ENCODE measurements at regions not wholly inside any gene's neighbourhood (a gene's known extent, or its start where the extent isn't known, plus 50 kb on each side); places are given as distances from the start of the nearest gene placed in this dataset.

DNA sequence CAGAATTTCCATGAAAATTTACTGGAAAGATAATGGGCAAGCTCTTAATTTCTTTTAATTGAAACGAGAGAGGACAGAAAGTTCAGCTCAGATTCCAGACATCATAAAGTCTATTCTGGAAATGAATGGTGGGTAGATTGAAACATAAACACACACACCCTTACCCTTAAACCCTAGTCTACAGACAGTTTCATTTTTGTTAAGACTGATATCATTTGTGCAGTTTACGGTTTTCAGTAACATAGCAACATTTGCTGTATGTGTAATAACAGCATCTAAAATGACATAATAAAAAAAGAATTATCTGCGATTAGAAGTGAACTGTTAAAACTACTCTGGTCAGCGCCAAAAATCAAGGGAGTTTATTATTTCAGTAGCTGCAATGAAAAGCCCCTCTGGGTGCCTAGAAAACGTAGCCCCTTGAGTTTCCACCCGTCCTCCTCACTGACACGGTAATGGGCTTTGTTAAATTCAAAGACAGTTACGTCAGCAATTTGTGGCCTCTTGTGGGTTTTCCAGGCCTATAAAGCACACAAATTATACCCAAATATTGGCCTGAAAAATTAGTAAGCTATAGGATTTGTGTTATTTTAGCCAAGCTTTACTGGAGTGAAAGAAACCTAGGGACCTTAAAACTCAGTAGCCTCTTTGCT is 520.6 kb upstream of the SOX9 start:
- BruUV-seq (replicated peaks), result no TSS peak
- peaks cover 3% of the 10 kb centered on the region for H3K9me3 ChIP-seq (replicated peaks; ENCODE audit: control insufficient read depth, insufficient read depth, low read length)
- TF ChIP-seq POLR2AphosphoS5 (IDR thresholded peaks at IDR 0.05; ENCODE audit: insufficient read depth, low read depth, low read length), result no peak
- CTCF ChIA-PET, result no interaction called here
- no peak overlapping the region for H2AFZ ChIP-seq (ENCODE audit: low read depth, low read length)
- no peak overlapping the region for H3K27ac ChIP-seq (ENCODE audit: insufficient read depth, low read depth, low read length)
- no peaks in the 10 kb centered on the region for H3K9me1 ChIP-seq (replicated peaks; ENCODE audit: control insufficient read depth, extremely low read depth, insufficient read depth, low read length)
- dilution Hi-C loops (cut with MboI; ENCODE audit: extremely low pct_ligation_motif_present, low sequenced_read_pairs), result no loop called here
- H3K9ac ChIP-seq (replicated peaks; ENCODE audit: extremely low read depth, insufficient read depth, low read length), result no peak overlapping the region
- no peaks in the 10 kb centered on the region for H4K20me1 ChIP-seq (replicated peaks; ENCODE audit: control insufficient read depth, extremely low read depth, insufficient read depth, low read length)
- H3K36me3 ChIP-seq (ENCODE audit: control insufficient read depth in 2 of 2, extremely low read depth in 1 of 2, insufficient read depth in 2 of 2, low read length in 2 of 2), result no peaks in the 10 kb centered on the region
- no peaks in the 10 kb centered on the region for H3K79me2 ChIP-seq (ENCODE audit: control insufficient read depth, insufficient read depth, low read length)
- no peak overlapping the region for H3K4me3 ChIP-seq (replicated peaks in 1 of 3; ENCODE audit: insufficient read depth in 1 of 3, low read depth in 1 of 3, low read length in 3 of 3)
- H3K27me3 ChIP-seq (ENCODE audit: control insufficient read depth in 2 of 2, insufficient read depth in 2 of 2, low read length in 2 of 2), result no peaks in the 10 kb centered on the region
- no peaks in the 10 kb centered on the region for H3K4me1 ChIP-seq (ENCODE audit: control insufficient read depth, extremely low read depth, insufficient read depth, low read length)
- intact Hi-C loops (cut with micrococcal nuclease), result no loop called here
- no peak overlapping the region for H3K4me2 ChIP-seq (ENCODE audit: insufficient read depth, low read length)
- no peak for DNase-seq (ENCODE audit: low read depth, low spot score)
- POLR2A ChIA-PET, result no interaction called here
- FAIRE-seq, result no peak

DNA sequence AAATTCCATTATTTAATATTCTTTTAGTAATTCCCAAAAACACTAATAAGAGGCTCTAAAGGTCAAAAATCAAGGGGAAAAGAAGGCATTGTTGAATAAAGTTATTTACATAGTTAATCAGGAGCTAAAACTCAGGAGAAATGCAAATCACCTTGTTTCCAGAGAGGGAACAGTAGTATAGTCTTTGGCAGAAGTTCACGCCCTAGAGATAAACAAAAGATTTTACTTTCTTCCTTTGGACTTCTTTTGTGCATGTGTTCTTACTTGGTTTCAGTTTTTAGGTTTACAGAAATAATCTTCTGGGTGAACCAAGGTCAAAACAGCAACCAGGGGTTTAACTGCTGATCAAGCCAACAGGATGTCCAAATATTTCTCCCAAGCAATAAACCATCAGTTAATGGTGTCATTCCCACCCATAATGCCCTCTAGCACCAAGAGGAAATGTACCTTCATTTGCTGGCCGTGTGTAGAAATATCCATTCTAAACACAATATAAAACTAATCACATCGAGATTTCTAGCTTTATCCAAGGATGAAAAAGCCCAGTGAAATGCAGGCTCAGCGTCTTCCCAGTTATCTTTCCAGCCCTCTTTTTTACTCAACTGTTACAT is 518.8 kb upstream of the SOX9 start:
- ChIA-PET POLR2A (no interaction called here), CTCF (no interaction called here)
- intact Hi-C loops (cut with micrococcal nuclease) (no loop called here), dilution Hi-C loops (cut with MboI; ENCODE audit: extremely low pct_ligation_motif_present, low sequenced_read_pairs) (no loop called here)
- H3K4me2 ChIP-seq (ENCODE audit: insufficient read depth, low read length), result no peak overlapping the region
- BruUV-seq (replicated peaks), result no TSS peak
- no peaks in the 10 kb centered on the region for H3K79me2 ChIP-seq (ENCODE audit: control insufficient read depth, insufficient read depth, low read length)
- H3K9me3 ChIP-seq (replicated peaks; ENCODE audit: control insufficient read depth, insufficient read depth, low read length), result peaks cover 3% of the 10 kb centered on the region
- H3K27ac ChIP-seq (ENCODE audit: insufficient read depth, low read depth, low read length), result no peak overlapping the region
- no peak overlapping the region for H3K4me3 ChIP-seq (replicated peaks in 1 of 3; ENCODE audit: insufficient read depth in 1 of 3, low read depth in 1 of 3, low read length in 3 of 3)
- no peak overlapping the region for H3K9ac ChIP-seq (replicated peaks; ENCODE audit: extremely low read depth, insufficient read depth, low read length)
- H3K36me3 ChIP-seq (ENCODE audit: control insufficient read depth in 2 of 2, extremely low read depth in 1 of 2, insufficient read depth in 2 of 2, low read length in 2 of 2), result no peaks in the 10 kb centered on the region
- no peaks in the 10 kb centered on the region for H3K9me1 ChIP-seq (replicated peaks; ENCODE audit: control insufficient read depth, extremely low read depth, insufficient read depth, low read length)
- H2AFZ ChIP-seq (ENCODE audit: low read depth, low read length), result no peak overlapping the region
- no peak for DNase-seq (ENCODE audit: low read depth, low spot score)
- no peaks in the 10 kb centered on the region for H4K20me1 ChIP-seq (replicated peaks; ENCODE audit: control insufficient read depth, extremely low read depth, insufficient read depth, low read length)
- H3K27me3 ChIP-seq (ENCODE audit: control insufficient read depth in 2 of 2, insufficient read depth in 2 of 2, low read length in 2 of 2), result no peaks in the 10 kb centered on the region
- TF ChIP-seq JUN (IDR thresholded peaks at IDR 0.05; ENCODE audit: borderline replicate concordance, insufficient read depth, insufficient read length, low read depth) (no peak), EZH2 (IDR thresholded peaks at IDR 0.05; ENCODE audit: borderline replicate concordance, low read depth, low read length, severe bottlenecking) (no peak), MYC (IDR thresholded peaks at IDR 0.05; ENCODE audit: low read depth, low read length) (no peak), FOS (IDR thresholded peaks at IDR 0.05; ENCODE audit: borderline replicate concordance, insufficient read depth, low read length) (no peak), GATA2 (IDR thresholded peaks at IDR 0.05; ENCODE audit: insufficient read depth, insufficient read length, low read depth, low read length) (no peak), POLR2AphosphoS5 (IDR thresholded peaks at IDR 0.05; ENCODE audit: insufficient read depth, low read depth, low read length) (no peak), POLR2A (IDR thresholded peaks at IDR 0.05; ENCODE audit: low read depth, low read length) (no peak)
- TF ChIP-seq, protein P1, sequence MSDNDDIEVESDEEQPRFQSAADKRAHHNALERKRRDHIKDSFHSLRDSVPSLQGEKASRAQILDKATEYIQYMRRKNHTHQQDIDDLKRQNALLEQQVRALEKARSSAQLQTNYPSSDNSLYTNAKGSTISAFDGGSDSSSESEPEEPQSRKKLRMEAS (IDR thresholded peaks at IDR 0.05; ENCODE audit: insufficient read depth, insufficient read length), result no peak
- TF ChIP-seq, protein P2, sequence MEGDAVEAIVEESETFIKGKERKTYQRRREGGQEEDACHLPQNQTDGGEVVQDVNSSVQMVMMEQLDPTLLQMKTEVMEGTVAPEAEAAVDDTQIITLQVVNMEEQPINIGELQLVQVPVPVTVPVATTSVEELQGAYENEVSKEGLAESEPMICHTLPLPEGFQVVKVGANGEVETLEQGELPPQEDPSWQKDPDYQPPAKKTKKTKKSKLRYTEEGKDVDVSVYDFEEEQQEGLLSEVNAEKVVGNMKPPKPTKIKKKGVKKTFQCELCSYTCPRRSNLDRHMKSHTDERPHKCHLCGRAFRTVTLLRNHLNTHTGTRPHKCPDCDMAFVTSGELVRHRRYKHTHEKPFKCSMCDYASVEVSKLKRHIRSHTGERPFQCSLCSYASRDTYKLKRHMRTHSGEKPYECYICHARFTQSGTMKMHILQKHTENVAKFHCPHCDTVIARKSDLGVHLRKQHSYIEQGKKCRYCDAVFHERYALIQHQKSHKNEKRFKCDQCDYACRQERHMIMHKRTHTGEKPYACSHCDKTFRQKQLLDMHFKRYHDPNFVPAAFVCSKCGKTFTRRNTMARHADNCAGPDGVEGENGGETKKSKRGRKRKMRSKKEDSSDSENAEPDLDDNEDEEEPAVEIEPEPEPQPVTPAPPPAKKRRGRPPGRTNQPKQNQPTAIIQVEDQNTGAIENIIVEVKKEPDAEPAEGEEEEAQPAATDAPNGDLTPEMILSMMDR (IDR thresholded peaks at IDR 0.05; ENCODE audit: extremely low read depth in 1 of 2, insufficient read depth in 1 of 2, low read depth in 1 of 2, low read length in 2 of 2), result no peak
- no peaks in the 10 kb centered on the region for H3K4me1 ChIP-seq (ENCODE audit: control insufficient read depth, extremely low read depth, insufficient read depth, low read length)
- no peak for FAIRE-seq

Data from endothelial cell of umbilical vein (primary cell).